Fibroblast of lung (primary cell): ENCODE measurements at regions not wholly inside any gene's neighbourhood (a gene's known extent, or its start where the extent isn't known, plus 50 kb on each side); places are given as distances from the start of the nearest gene placed in this dataset.
"Not testable (repeated sequence)": the region's sequence is repeated elsewhere in the genome, so short reads cannot be mapped to it uniquely, and the experiment has no call there.

Experiments
- EZH2 ChIP-seq: IDR thresholded peaks from 2 replicates; pipeline ENCODE4 v1.5.1; 2012; ENCODE audit warnings: low read length, control low read depth, mild to moderate bottlenecking; ENCODE audit errors: missing control alignments
- TF ChIP-seq, protein P1 (sequence below), 2 donors: IDR thresholded peaks in 1 of 2; conservative IDR thresholded peaks in 1 of 2; 1 replicate in 1 of 2; 2 replicates in 1 of 2; pipeline ENCODE4 v1.5.1; 2011 to 2012; ENCODE audit warnings: low read length in 2 of 2, control low read depth in 1 of 2, inconsistent platforms in 1 of 2, low read depth in 1 of 2, mild to moderate bottlenecking in 1 of 2

DNA sequence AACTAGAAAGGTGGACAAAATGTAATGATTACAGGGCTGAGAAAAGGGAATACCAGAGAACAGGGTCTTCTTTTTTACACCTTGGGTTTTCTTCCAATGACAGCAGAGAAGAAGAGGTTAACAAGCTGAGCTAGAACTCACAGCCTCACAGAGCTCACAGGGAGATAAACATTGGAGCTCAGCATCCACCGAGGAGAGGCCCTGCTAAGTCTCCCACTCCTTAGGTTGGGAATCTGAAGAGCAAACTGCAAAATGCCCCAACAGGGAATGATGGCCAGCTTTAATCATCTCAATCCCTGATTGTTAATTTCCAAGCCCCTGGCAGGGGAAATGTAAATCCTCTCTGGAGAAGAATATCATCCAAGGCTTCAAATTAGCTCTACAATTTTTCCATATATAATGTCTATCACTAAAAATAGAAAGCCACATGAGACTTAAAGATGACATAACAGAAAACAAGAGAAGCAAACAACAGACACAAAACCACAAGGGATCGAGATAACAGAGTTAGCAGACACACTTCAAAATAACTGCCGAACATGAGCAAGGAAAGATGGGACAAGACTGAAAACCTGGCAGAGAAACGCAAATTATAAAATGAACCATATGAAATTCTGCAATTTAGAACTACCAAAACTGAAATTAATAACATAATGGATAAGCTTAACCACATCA, 66.1 kb upstream of the ZSCAN2 start:
- TF ChIP-seq, protein P1, sequence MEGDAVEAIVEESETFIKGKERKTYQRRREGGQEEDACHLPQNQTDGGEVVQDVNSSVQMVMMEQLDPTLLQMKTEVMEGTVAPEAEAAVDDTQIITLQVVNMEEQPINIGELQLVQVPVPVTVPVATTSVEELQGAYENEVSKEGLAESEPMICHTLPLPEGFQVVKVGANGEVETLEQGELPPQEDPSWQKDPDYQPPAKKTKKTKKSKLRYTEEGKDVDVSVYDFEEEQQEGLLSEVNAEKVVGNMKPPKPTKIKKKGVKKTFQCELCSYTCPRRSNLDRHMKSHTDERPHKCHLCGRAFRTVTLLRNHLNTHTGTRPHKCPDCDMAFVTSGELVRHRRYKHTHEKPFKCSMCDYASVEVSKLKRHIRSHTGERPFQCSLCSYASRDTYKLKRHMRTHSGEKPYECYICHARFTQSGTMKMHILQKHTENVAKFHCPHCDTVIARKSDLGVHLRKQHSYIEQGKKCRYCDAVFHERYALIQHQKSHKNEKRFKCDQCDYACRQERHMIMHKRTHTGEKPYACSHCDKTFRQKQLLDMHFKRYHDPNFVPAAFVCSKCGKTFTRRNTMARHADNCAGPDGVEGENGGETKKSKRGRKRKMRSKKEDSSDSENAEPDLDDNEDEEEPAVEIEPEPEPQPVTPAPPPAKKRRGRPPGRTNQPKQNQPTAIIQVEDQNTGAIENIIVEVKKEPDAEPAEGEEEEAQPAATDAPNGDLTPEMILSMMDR (conservative IDR thresholded peaks at IDR 0.05 in 1 of 2, IDR thresholded peaks at IDR 0.05 in 1 of 2; ENCODE audit: low read depth in 1 of 2, low read length in 2 of 2) = not testable (repeated sequence)
- TF ChIP-seq EZH2 = not testable (repeated sequence)
